Right lobe of liver (tissue), 4 donors: ENCODE measurements at regions not wholly inside any gene's neighbourhood (a gene's known extent, or its start where the extent isn't known, plus 50 kb on each side); places are given as distances from the start of the nearest gene placed in this dataset.

ENCODE experiments used
- CTCF ChIP-seq, 4 donors: fragments of 200-600 bp in 3 of 4; fragments of 450-650 bp in 1 of 4; IDR thresholded peaks; one replicate each; pipeline versions ENCODE4 v1.5.1 to v1.8.0; 2016 to 2022; ENCODE audit warnings: antibody characterized with exemption in 4 of 4, mild to moderate bottlenecking in 2 of 4
- POLR2A ChIP-seq: fragments of 450-650 bp; IDR thresholded peaks from one replicate; pipeline ENCODE4 v1.6.1; 2017; ENCODE audit warnings: antibody characterized with exemption, mild to moderate bottlenecking
- donor health status: DM: no; HTN: no; CAD: no.
- donor health status: DM: no; HTN: no; CAD: no.
- donor health status: DM: no; HTN: yes; CAD: no.

- no peak for TF ChIP-seq CTCF (IDR thresholded peaks at IDR 0.05)
- no peak for TF ChIP-seq POLR2A
Measured at GRCh38 chr9:93750045-93750444, 173.7 kb downstream of the PHF2 start.
